GM23248 (cell line): ENCODE measurements at regions not wholly inside any gene's neighbourhood (a gene's known extent, or its start where the extent isn't known, plus 50 kb on each side); places are given as distances from the start of the nearest gene placed in this dataset.

Source experiments
- EZH2 ChIP-seq: fragments of 200-600 bp; sonication (generic); IDR thresholded peaks from 2 replicates; pipeline ENCODE4 v1.6.1; 2018; ENCODE audit warnings: antibody characterized with exemption, mild to moderate bottlenecking; ENCODE audit not compliant: insufficient read depth, poor library complexity, severe bottlenecking
- EZH2phosphoT487 ChIP-seq: fragments of 200-600 bp; sonication (generic); IDR thresholded peaks from 2 replicates; pipeline ENCODE4 v1.6.1; 2018; ENCODE audit warnings: antibody characterized with exemption, moderate library complexity, mild to moderate bottlenecking, low read depth; ENCODE audit not compliant: insufficient read depth

GRCh38 chr4:189804894-189805293 lies 135.8 kb upstream of the FRG1 start:
- TF ChIP-seq EZH2 (no peak), EZH2phosphoT487 (no peak)
